ENCODE measurements at regions not wholly inside any gene's neighbourhood (a gene's known extent, or its start where the extent isn't known, plus 50 kb on each side); places are given as distances from the start of the nearest gene placed in this dataset.
"Not testable (repeated sequence)": the region's sequence is repeated elsewhere in the genome, so short reads cannot be mapped to it uniquely, and the experiment has no call there.

DNA sequence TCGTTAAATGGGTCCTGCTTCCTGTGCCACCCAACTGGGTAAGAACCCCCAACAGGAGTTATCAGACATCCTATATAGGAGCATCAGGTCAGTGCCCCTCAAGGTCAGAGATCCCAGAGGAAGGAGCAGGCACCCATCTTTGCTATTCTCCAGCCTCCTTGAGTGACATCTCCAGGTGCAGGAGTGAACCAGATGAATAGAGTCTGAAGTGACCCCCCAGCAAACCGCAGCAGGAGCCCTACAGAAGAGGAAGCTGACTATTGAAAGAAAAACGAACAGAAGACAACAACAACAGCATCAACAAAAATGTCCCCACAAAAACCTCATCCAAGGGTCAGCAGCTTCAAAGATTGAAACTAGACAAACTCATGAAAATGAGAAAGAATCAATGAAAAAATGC, 72.0 kb downstream of the RAD51AP2 start:
- TF ChIP-seq POLR2AphosphoS5 (IDR thresholded peaks at IDR 0.05; ENCODE audit: low read depth, low read length); POLR2A (IDR thresholded peaks at IDR 0.05; ENCODE audit: low read depth, low read length); PAX5 (IDR thresholded peaks at IDR 0.05; ENCODE audit: insufficient read depth, low read length, severe bottlenecking); TAF1 (IDR thresholded peaks at IDR 0.05; ENCODE audit: low read depth, low read length); SPI1 (IDR thresholded peaks at IDR 0.05; ENCODE audit: low read depth, low read length): not testable (repeated sequence)
